ENCODE measurements at regions not wholly inside any gene's neighbourhood (a gene's known extent, or its start where the extent isn't known, plus 50 kb on each side); places are given as distances from the start of the nearest gene placed in this dataset.

- TF ChIP-seq POLR2A (IDR thresholded peaks at IDR 0.05) (no peak), CTCF (IDR thresholded peaks at IDR 0.05) (no peak)
Observed at GRCh38 chr21:25328736-25329135, 278.5 kb downstream of the MRPL39 start.

Data from lower leg skin (tissue), 3 donors.